KBM-7 (cell line): ENCODE measurements at regions not wholly inside any gene's neighbourhood (a gene's known extent, or its start where the extent isn't known, plus 50 kb on each side); places are given as distances from the start of the nearest gene placed in this dataset.
A peak's percentile ranks its signal among the peaks of the same experiment; 100 is the strongest.

Source experiments
- DNase-seq: peaks from one replicate; pipeline ENCODE4 v3.0.0-alpha.2; 2015
- in situ Hi-C: fragments of 300-500 bp; cut with MboI; formaldehyde crosslinking; loops from 2 replicates; pipeline ENCODE4 v1.14.3; 2020; ENCODE audit warnings: low sequenced_read_pairs, low pct_unique_long_range_greater_than_20kb, mixed read lengths

DNA sequence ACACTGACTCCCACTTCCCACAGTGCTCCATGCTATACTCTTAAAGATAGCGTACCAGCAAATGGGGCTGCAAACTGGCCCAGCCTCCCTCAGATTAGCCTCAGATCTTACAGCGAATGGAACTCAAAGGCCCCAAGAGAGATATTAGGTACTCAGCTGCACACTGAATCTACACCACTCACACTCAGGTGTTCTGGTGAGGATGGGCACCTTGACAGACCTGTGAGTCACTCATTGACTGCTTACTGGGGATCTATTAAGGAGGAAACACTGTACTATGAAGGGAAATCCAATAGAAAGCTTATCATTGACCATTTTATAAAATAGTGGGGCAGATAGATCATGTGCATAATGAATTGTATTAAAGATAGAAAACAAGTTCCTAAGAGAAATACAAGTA, 164.3 kb upstream of the ATP1B1 start:
- in situ Hi-C loops: no loop called here
- DNase-seq: no peak

DNA sequence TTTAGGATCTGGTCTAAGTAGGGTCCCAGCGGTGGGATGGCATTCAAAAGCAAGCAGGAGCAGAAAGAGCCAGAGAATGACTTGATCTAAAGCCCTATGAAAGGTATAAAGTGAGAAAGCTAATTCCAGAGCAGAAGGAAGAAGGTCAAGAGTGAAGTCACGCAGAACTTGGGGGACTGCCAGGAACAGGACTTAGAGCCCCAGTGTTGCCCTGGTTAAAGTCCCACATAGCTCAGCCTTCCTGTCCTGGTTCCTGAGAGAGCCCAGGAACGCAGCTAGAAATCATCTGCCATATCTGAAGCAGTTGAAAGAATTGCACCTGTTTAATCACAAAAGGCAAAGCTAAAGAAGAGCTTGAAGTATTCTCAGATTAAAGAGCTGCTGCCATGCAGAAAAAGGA, 160.6 kb upstream of the ATP1B1 start:
- no peak for DNase-seq
- in situ Hi-C loops: no loop called here

DNA sequence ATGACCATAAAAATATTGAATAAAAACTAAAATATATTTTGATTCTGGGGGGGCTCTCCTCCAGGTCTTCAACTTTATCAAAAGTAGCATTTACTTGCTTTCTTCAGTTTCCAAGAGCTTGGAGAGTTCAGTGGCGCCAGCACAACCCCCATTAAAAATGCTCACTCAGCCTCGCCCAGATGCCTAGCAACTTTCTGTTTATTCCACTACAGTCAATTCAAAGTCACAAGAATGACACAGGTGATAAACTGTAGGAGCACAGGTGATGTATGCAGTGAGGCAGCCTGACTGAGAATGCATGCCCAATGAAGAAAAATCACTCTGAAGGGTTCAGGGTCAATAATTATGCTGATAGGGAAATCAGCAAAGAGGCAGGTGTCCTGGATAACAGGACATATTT, 159.4 kb upstream of the ATP1B1 start:
- in situ Hi-C loops: no loop called here
- DNase-seq: no peak

DNA sequence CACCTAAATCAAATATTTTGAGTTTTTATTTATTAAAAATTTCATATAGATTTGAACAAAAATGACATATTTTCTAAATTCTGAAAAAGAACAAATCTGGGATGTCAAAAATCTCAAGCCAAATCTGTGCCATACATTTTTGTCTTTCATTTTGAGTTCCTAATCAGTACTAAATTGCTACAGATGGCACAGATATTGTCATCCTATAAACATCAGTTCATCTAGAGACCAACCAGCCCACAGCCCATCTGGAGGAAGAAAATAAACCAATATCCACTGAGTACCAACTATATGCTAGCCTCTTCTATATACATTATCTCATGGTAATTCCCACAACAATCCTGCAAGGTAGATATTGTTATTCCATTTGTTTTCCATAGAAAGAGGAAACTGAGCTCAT, 156.8 kb upstream of the ATP1B1 start:
- DNase-seq: no peak
- in situ Hi-C loops: no loop called here

DNA sequence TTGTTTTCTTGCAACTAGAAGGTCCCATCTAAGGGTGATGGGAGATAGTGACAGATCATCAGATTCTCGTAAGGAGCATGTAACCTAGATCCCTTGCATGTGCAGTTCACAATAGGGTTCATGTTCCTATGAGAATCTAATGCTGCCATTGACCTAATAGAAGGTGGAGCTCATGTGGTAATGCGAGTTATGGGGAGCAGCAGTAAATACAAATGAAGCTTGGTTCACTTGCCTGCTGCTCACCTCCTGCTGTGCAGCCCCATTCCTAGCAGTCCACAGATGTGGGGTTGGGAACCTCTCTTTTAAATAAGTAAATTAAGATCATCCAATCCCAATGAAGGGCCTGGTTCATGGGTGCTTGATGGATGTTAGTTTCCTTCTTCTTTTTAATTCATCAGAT, 148.7 kb upstream of the ATP1B1 start:
- in situ Hi-C loops: no loop called here
- no peak for DNase-seq

DNA sequence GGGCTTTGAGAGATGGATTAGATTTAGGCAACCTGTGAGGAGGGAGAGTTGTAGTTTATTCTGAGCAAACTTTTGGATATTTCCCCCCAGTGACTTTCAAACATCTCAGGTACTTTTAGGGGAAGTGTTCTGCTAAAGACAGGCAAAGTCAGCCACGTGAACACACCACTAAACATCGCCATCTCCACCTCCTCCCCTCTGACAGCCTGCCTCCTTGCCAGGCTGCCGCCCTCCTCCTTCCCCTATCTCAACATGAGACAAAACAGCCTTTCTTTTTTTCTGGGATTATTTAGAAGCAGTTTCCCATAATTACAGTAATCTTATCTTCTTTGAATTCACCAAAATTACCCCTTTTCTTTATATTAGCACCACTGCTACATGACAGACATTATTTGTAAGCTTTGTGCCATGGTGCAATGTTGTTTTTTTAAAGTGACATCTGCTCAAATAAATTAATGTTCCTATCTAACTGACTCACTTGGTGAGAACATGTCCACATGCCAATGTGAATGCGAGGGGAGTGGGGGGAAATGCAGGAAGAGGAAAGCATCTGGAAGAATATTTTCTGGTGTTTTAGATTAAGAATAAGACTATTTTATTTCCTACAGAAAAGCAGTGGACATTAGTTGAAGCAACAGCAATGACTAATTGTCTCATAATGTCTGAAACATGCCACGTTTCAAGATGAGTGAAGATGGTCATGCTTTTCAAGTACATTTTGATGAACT, 147.8 kb upstream of the ATP1B1 start:
- DNase-seq: no peak
- in situ Hi-C loops: no loop called here

DNA sequence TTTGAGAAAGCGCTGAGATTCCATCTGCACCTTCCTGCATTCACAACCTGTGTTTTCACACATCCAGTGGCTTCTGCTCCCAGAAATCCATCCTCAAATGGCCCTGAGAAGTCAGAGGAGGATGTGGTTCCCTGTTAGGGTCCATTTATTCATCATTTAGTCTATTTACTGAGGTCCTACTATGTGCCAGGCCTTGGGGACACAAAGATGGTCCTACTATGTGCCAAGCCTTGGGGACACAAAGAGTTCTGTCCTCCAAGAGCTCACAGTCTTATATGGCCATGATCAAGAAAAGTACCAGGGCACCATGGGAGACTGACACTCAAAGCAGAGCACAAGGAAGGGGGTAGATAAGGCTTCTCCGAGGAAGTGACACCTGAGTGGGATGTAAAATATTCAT, 147.1 kb upstream of the ATP1B1 start:
- in situ Hi-C loops: no loop called here
- DNase-seq: no peak

DNA sequence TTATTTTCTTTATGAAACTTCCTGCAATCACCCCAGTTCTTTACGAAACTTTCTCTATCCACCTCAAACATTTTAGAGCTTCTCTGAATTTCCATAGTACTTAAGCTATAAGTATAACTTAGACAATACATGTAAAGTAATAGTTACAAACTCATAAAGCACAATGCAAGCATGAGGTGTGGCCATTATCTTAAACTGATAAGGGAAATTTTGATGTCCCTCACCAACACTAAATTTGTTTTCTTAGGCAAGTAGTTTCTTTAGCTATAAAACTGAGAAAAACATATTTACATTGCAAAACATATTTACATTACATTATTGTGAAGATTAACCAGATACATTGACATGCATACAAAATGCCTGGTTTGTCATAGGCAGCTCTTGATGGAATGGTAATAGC, 146.4 kb upstream of the ATP1B1 start:
- in situ Hi-C loops: no loop called here
- no peak for DNase-seq

DNA sequence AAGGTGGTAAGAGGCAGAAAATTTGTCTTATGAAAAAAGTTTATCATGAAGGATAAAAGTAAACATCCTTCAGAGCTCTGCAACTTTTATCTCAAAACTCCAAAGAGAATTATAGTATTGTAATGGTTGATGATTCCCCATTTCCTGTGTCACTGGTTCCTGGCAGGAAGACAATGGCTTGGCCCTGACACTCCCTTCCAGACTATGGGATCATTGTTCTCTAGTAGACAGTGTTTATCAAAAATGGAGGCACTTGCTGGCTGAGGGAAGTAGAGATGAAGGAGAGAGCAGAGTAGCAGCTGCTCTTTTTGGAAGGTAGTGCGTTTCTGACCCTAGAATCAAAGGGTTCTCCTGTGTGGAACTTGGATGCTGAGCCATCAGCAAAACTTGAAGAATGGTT, 145.9 kb upstream of the ATP1B1 start:
- no peak for DNase-seq
- in situ Hi-C loops: no loop called here

DNA sequence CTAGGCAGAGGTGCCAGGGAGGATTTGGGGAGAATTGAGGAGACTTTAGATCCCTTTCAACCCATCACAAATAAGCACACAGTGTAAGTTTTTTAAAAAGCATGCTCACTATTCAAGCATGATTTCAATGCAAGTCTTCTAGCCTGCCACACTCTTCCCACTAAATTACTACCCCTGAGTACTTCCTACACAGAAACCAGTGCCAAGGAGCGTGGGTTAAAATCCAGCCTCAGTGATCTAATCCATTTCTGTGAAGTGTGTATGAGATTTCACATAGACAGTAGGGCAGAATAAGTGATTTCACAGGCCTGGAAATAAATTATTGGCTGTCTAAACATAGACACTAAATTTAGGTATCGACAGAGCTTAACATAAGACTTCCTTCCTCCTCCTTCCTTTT, 142.9 kb upstream of the ATP1B1 start:
- in situ Hi-C loops: no loop called here
- DNase-seq: no peak

DNA sequence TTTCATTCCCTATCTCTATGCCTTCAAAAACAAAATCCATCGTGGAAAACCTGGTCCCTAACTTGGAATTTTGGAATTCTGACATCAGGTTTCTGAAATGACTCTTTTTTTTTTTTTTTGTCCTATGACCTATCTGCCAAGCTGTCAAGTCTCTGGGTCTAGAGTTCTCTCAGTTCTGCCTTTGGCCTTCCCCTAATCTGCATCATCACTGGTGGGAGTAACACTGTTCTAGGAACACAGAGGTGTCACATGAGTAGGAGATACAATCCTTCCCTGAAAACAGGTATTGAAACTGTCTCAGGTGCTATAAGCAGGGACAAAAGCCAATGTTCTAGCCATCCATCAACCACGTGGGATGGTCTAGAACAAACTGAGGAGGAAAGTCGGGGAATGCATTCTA, 142.0 kb upstream of the ATP1B1 start:
- in situ Hi-C loops: no loop called here
- DNase-seq: no peak

DNA sequence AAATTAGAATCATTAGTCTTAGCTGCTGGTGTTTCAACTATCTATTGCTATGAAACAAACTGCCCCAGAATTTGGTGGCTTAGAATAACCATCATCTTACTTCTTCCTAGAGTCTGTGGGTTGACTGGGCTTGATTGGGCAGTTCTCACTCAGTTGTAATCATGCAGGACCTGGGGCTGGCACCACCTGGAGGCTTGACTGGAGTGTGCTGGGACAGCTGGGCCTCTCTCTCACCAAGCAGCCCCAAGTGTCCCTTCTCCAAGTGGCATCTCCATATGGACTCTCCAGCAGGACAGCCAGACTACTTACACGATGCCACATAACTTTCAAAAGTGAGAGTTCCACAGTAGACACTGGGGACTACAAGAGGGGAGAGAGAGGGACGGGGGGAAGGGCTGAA, 140.3 kb upstream of the ATP1B1 start:
- in situ Hi-C loops: no loop called here
- DNase-seq: no peak

DNA sequence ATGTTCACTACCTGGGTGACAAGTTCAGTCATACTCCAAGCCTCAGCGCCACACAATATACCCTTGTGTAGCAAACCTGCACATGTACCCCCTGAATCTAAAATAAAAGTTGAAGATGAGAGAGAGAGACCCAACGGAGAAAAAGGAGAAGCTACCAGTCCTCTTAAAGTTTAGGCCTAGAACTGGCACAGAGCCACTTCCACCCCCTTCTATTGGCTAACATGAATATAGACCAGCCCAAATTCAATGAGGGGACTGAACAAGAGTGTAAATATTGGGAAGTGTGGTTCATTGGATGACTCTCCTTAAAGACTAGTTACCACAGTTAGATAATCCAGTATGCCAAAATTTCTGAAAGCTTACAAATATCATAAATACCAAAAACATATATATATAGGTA, 139.9 kb upstream of the ATP1B1 start:
- in situ Hi-C loops: no loop called here
- DNase-seq: peak; percentile 11

DNA sequence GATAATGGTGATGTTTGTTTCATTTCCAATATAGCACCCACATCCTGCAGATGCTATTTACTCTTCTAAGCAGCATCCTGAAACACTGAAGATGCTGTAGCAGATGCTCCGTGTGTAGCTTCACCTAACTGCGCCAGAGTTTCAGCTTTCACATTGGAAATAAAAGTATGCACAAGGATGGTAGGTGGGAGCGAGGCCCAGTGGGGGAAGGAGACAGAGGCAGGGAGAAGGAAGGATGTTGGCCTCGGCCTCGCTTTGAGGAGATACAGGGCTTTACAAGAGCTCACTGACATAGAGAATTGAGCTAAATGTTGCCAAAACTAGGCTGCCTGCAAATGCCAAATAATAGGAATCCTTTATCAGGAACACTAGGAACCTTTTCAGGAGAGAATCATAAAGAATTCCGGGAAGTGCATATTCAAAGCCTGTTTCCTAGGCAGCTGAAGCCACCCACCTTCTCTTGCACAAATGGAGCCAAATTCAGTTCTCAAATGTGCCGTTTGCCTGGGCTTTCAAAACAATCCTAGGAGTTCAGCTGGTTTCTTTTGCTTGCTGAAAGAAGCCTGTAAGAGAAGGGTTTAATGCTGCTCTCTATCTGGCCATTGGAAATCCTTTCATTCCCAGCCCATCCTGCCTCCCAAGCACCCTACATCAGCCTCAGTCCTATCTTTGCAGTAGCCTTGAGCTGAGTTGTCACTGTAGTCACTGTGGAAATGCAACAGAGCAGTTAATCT, 135.4 kb upstream of the ATP1B1 start:
- no peak for DNase-seq
- in situ Hi-C loops: no loop called here

DNA sequence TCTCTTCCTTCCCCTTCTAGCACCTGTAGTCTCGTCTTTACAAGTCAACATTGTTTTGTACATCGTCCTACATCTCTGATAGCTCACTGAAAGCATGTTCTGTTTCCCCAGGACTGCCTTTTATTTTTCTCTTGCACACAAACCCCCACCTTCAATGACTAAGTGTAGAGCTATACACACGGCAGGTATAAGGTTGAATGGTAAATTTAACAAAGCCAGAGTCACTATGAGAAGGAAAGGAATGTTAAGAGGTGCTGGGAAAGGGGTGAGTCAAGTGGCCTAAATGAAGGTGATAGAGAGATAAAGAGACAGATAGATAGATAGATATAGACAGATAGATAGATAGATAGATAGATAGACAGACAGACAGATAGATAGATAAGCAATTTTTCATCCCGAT, 134.3 kb upstream of the ATP1B1 start:
- DNase-seq: no peak
- in situ Hi-C loops: no loop called here

DNA sequence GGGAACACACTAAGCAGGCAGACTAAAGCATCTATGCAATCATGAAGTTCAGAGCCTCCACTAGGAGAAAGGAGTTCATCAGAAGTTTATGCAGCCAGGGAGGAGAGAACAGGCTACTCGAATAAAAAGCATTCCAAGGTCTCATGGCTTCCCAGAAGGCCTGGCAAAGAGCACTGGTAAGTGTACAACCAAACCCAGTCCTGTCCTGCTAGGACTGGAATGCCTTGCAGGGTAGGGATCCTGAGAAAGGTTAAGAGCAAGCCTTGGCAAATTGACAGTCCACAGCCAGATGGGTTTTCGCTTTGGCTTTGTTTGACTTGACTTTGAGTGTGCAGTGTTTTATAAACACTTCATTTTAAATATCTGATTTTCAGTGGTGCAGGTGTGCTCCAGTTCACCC, 133.6 kb upstream of the ATP1B1 start:
- in situ Hi-C loops: no loop called here
- DNase-seq: no peak

DNA sequence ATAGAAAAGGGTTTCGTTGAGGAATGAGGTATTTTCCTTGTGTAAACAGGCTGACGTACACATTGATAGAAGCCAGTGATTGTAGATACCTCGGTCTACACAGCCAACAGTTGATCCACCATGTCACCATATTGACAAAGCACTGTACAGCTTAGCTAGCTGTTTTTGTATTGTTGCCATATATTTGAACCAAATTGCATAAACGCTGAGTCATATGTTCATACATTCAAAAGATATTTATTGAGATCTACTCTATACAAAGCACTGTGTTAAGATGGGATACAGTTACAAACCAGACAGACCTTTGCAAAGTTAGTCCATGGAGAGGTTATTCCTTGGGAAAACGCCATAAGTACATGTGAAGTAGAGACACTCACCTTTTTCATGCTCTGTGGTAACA, 132.4 kb upstream of the ATP1B1 start:
- no peak for DNase-seq
- in situ Hi-C loops: no loop called here

DNA sequence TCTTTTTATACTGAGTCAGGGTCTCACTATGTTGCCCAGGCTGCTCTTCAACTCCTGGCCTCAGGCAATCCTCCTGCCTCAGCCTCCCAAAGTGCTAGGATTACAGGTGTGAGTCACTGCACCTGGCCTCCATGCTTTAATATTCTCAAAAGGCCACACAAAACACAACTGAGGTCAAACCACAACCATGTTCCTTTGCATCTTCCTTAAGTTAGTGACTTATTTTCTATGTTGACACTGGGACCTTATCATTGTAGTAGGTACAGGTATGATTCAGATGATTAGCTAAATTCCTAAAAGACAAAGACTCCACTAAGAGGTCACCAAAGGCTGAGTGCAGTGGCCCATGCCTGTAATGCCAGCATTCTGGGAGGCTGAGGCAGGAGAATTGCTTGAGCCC, 131.9 kb upstream of the ATP1B1 start:
- DNase-seq: no peak
- in situ Hi-C loops: no loop called here

DNA sequence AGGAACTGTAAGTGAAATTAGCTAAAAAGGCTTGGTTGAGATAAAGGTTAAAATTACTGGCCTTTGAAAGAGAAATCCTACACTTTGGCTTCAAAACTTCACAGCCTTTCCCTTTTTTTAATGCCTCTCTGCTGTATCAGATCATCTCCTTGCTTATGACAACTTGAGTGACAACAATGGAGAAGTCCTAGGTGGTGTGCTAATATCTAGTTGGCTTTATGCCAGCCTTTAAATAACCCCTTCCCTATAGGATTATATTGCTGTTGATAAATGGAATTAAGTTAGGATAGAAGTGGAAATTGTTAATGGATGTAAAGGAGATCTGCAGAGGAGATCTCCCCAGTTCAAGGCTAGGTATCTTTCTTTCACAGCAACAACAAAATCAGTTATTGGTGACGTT, 130.2 kb upstream of the ATP1B1 start:
- in situ Hi-C loops: no loop called here
- no peak for DNase-seq

DNA sequence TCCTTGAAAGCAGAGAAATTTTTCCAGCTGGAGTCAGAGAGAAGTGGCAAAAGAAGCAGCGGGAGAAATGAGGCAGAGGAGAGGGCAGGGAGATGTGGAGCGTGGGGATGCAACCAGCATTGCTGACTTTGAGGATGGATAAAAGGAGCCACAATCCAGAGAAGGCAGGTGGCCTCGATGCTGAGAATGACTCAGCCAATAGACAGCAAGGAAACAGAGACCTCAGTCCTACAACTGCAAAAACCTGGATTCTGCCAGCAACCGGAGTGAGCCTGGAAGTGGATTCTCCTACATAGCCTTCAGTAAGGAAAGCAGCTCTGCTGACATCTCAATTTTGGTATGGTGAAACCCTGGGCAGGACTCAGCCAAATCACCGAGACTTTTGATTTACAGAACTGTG, 128.9 kb upstream of the ATP1B1 start:
- DNase-seq: no peak
- in situ Hi-C loops: no loop called here

DNA sequence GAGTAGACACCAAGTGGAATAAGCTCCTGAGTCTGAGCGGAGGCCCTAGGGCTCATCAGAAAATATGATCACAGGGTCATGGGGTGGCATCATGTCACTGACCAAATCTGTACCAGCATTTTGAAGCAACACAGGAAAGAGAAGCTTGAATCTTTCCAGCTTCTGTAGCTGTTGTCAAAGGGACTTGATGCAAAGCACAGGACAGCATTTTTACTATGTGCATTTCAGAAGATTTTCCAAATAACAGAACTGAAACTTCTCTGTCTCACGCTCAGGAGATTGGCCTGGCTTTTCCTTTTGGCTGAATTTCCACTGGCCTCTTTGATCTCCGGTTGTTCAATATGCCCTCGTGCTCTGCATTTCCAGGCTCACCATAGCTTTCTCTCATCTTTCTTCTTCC, 127.2 kb upstream of the ATP1B1 start:
- DNase-seq: no peak
- in situ Hi-C loops: no loop called here
